GM23248 (cell line): ENCODE measurements at regions not wholly inside any gene's neighbourhood (a gene's known extent, or its start where the extent isn't known, plus 50 kb on each side); places are given as distances from the start of the nearest gene placed in this dataset.

Experiments used
- DNase-seq: peaks from one replicate; pipeline ENCODE4 v3.0.0-alpha.2; 2015
- H2AFZ ChIP-seq: fragments of 200-600 bp; sonication (generic); 2 replicates; pipeline ENCODE4 v1.6.1; 2016; ENCODE audit warnings: antibody characterized with exemption
- H3F3A ChIP-seq: fragments of 200-600 bp; sonication (generic); 2 replicates; pipeline ENCODE4 v1.6.1; 2016; ENCODE audit warnings: mild to moderate bottlenecking, antibody characterized with exemption, mixed run types; ENCODE audit not compliant: insufficient read depth
- H3K27ac ChIP-seq: fragments of 200-600 bp; sonication (generic); 2 replicates; pipeline ENCODE4 v1.5.1; 2016; ENCODE audit warnings: mild to moderate bottlenecking
- H3K27me3 ChIP-seq: fragments of 200-600 bp; sonication (generic); replicated peaks from 2 replicates; pipeline ENCODE4 v1.6.1; 2016; ENCODE audit warnings: mild to moderate bottlenecking; ENCODE audit not compliant: insufficient read depth
- H3K36me3 ChIP-seq: fragments of 200-600 bp; sonication (generic); 2 replicates; pipeline ENCODE4 v1.6.1; 2016; ENCODE audit warnings: low read depth, mild to moderate bottlenecking
- H3K4me1 ChIP-seq: fragments of 200-600 bp; sonication (generic); 2 replicates; pipeline ENCODE4 v1.6.1; 2016; ENCODE audit warnings: mild to moderate bottlenecking; ENCODE audit not compliant: insufficient read depth
- H3K4me2 ChIP-seq: fragments of 200-600 bp; sonication (generic); one replicate; pipeline ENCODE4 v1.6.1; 2016; ENCODE audit warnings: mild to moderate bottlenecking; ENCODE audit not compliant: unreplicated experiment
- H3K4me3 ChIP-seq: fragments of 200-600 bp; sonication (generic); 2 replicates; pipeline ENCODE4 v1.5.1; 2016; ENCODE audit warnings: mild to moderate bottlenecking
- H3K79me2 ChIP-seq: fragments of 200-600 bp; sonication (generic); 2 replicates; pipeline ENCODE4 v1.6.1; 2016; ENCODE audit warnings: mild to moderate bottlenecking; ENCODE audit not compliant: insufficient read depth
- H3K9ac ChIP-seq: fragments of 200-600 bp; sonication (generic); 2 replicates; pipeline ENCODE4 v1.6.1; 2016; ENCODE audit warnings: mild to moderate bottlenecking
- H3K9me2 ChIP-seq: fragments of 200-600 bp; sonication (generic); 2 replicates; pipeline ENCODE4 v1.6.1; 2016; ENCODE audit warnings: mixed run types, mild to moderate bottlenecking, moderate library complexity; ENCODE audit not compliant: insufficient read depth
- H3K9me3 ChIP-seq: fragments of 200-600 bp; sonication (generic); one replicate; pipeline ENCODE4 v1.6.1; 2017; ENCODE audit warnings: low read depth
- H4K20me1 ChIP-seq: fragments of 200-600 bp; sonication (generic); 2 replicates; pipeline ENCODE4 v1.6.0; 2016; ENCODE audit not compliant: insufficient read depth
- EZH2 ChIP-seq: fragments of 200-600 bp; sonication (generic); IDR thresholded peaks from 2 replicates; pipeline ENCODE4 v1.6.1; 2018; ENCODE audit warnings: antibody characterized with exemption, mild to moderate bottlenecking; ENCODE audit not compliant: insufficient read depth, poor library complexity, severe bottlenecking
- EZH2phosphoT487 ChIP-seq: fragments of 200-600 bp; sonication (generic); IDR thresholded peaks from 2 replicates; pipeline ENCODE4 v1.6.1; 2018; ENCODE audit warnings: antibody characterized with exemption, moderate library complexity, mild to moderate bottlenecking, low read depth; ENCODE audit not compliant: insufficient read depth
- whole genome bisulfite sequencing, 2 experiments: methylation state at CpG; one replicate each; pipeline ENCODE4 v1.1.6; 2015 to 2017; ENCODE audit warnings: low lambda C conversion rate in 2 of 2, low coverage in 1 of 2; ENCODE audit errors: missing lambda C conversion rate in 2 of 2; 5-methylcytosine and 5-hydroxymethylcytosine counted together
- in situ Hi-C: fragments of 300-500 bp; cut with MboI; formaldehyde crosslinking; loops from 2 replicates; pipeline ENCODE4 v1.15.0; 2020

DNA sequence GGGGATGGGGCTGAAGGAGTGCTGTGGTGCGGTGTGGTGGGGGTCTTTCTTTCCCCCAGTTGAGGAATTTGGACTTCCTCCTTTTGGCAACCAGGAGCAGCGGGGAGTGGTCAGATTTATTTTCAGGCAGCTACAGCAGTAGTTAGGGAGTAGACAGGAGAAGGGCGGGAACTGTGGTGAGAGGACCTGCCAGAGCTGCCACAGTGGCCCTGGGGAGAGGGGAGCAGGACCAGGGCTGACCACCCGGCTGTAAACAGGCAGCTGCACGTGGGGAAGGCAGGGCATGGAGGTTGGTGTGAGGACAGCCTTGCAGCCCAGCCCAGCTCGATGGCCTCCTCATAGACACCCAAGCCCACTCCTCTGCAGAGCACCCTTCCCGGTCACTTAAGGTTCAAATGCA lies 197.2 kb downstream of the GLI2 start:
- H4K20me1 ChIP-seq, result no peaks in the 10 kb centered on the region
- in situ Hi-C loops, result no loop called here
- WGBS, 2 experiments, result 62 to 65% methylated on average over 6 to 7 of the region's 7 CpGs
- no peaks in the 10 kb centered on the region for H3K9me3 ChIP-seq
- no peak overlapping the region for H3K4me2 ChIP-seq
- TF ChIP-seq EZH2, result no peak
- no peak overlapping the region for H3K9ac ChIP-seq
- DNase-seq, result no peak
- no peak overlapping the region for H3K4me3 ChIP-seq
- H3K27me3 ChIP-seq, result no peaks in the 10 kb centered on the region
- peaks cover 33% of the 10 kb centered on the region for H3F3A ChIP-seq
- peak overlapping the region; percentile 91 for H3K27ac ChIP-seq
- H3K79me2 ChIP-seq, result peaks cover 43% of the 10 kb centered on the region
- no peaks in the 10 kb centered on the region for H3K9me2 ChIP-seq
- peaks cover 6% of the 10 kb centered on the region; the same call in 1 of the 2 replicates for H3K36me3 ChIP-seq
- H3K4me1 ChIP-seq, result peaks cover 63% of the 10 kb centered on the region
- no peak overlapping the region for H2AFZ ChIP-seq

- Histone ChIP-seq H3K36me3 (peaks cover 5% of the 10 kb centered on the region; the same call in 1 of the 2 replicates), H3F3A (peaks cover 44% of the 10 kb centered on the region), H3K4me1 (peaks cover 74% of the 10 kb centered on the region), H3K9ac (peak overlapping the region; percentile 73), H3K79me2 (peaks cover 47% of the 10 kb centered on the region), H3K9me3 (no peaks in the 10 kb centered on the region), H3K27ac (peak overlapping the region; percentile 91), H3K4me2 (peak overlapping the region; percentile 64), H4K20me1 (no peaks in the 10 kb centered on the region), H3K27me3 (no peaks in the 10 kb centered on the region), H3K9me2 (no peaks in the 10 kb centered on the region), H3K4me3 (no peak overlapping the region), H2AFZ (no peak overlapping the region)
- WGBS, 2 experiments, result 57 to 62% methylated on average over 19 of the region's 19 CpGs
- TF ChIP-seq EZH2phosphoT487, result no peak
- TF ChIP-seq EZH2, result no peak
- in situ Hi-C loops, result no loop called here
- peak; percentile 43 for DNase-seq
Observed at GRCh38 chr2:120933693-120934573, 198.3 kb downstream of the GLI2 start.

DNA sequence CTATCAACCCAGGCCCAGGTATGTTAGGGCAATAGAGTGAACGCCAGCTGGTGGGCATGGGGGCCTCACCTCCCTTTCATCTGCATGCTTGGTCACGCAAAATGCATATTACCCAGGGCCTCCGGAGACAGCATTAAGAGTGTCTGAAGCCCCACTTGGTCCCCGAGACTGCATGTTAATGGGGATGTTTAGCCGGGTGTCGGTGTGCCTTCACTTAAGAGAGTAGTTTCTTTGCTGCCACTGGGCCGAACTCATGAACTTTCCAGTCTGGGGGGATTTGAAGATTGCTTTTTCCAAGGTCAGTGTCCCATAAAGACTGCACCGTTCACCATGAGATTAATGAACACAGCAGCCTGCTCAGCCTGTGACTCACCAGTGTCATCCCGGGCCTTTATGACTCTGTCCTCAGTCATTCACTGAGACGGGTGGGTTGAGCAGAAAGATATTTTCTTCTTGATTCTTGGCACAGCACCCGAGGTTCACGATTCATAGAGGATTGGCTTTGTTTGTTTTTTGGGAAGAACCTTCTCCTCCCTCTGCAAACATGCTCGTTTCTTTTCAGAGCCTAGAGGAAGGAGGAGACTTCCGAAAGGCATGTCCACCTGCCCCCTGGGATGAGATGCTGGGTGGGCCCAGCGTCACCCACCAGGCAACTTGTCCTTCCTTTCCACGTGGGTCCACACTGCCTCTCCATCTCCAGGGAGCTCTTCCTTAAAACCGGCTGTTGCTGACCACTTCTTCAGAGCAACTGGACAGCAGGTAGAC lies 199.1 kb downstream of the GLI2 start:
- Histone ChIP-seq H3K4me3 (peak overlapping the region; percentile 47), H3K36me3 (no peaks in the 10 kb centered on the region), H2AFZ (no peak overlapping the region), H3K9me3 (no peaks in the 10 kb centered on the region), H3K9me2 (no peaks in the 10 kb centered on the region), H3K27ac (peak overlapping the region; percentile 91), H3K4me2 (peak overlapping the region; percentile 64), H3K79me2 (peaks cover 41% of the 10 kb centered on the region), H3K4me1 (peaks cover 80% of the 10 kb centered on the region), H3F3A (peaks cover 52% of the 10 kb centered on the region), H3K27me3 (no peaks in the 10 kb centered on the region), H3K9ac (peak overlapping the region; percentile 73), H4K20me1 (no peaks in the 10 kb centered on the region)
- in situ Hi-C loops, result no loop called here
- WGBS, 2 experiments, result 14 to 15% methylated on average over 17 of the region's 17 CpGs
- DNase-seq, result peak; percentile 99
- TF ChIP-seq EZH2phosphoT487 (no peak), EZH2 (no peak)

DNA sequence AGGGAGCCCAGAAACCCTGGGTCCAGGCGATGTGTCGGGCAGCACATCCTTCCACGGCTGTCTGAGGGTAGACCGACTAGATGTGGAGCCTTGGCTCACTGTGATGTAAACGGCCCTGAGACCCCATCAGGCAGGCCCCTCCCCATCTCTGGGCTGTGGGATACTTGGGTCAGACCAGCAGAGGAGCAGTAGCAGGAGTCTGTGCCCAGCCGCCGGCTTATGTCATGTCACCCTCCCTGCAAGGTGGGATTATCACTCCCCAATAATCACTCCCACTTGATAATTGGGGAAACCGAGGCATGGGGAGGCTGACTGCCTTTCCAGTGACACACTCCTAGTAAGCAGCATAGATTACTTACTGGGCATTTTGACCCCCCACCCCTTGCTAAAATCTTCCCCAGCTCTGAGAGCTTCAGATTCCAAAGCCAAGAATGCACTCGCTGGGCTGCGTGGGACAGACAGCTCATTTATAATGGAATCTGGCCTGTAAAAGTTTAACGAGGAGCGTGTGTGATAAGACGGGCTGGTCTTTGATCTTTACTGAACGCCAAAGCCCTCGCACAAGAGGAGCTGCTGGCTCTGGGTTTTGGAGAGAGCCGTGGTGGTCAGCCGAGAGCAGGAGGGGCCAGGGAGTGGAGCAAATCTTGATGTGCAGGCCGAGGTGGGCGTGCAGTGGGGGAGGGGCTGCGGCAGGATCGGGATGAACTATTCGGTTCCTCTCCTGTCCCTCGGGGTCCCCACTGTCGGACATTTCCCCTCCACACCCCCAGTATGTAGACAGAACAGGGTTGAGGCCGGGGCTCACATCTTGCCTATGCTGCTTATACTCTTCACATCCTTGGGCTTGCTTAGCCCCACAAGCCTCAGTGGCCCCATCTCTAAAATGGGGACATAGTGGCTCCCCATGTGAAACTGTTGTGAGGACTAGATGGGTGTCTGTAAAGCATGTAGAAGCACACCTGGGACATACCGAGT lies 200.0 kb downstream of the GLI2 start:
- Histone ChIP-seq H3K4me2 (peak overlapping the region; percentile 64), H3K4me3 (peak overlapping the region; percentile 47), H3F3A (peaks cover 61% of the 10 kb centered on the region), H3K9ac (peak overlapping the region; percentile 73), H3K27ac (peak overlapping the region; percentile 91), H3K79me2 (peaks cover 35% of the 10 kb centered on the region), H3K9me2 (no peaks in the 10 kb centered on the region), H3K9me3 (no peaks in the 10 kb centered on the region), H3K36me3 (no peaks in the 10 kb centered on the region), H3K27me3 (no peaks in the 10 kb centered on the region), H2AFZ (no peak overlapping the region), H4K20me1 (no peaks in the 10 kb centered on the region), H3K4me1 (peaks cover 85% of the 10 kb centered on the region)
- TF ChIP-seq EZH2phosphoT487 (no peak), EZH2 (no peak)
- peak; percentile 76 for DNase-seq
- 33 to 34% methylated on average over 26 of the region's 26 CpGs for WGBS, 2 experiments
- in situ Hi-C loops, result no loop called here
